Endothelial cell (in vitro differentiated cells): ENCODE measurements at regions not wholly inside any gene's neighbourhood (a gene's known extent, or its start where the extent isn't known, plus 50 kb on each side); places are given as distances from the start of the nearest gene placed in this dataset.

Experiments
- DNase-seq: peaks from one replicate; pipeline ENCODE4 v3.0.0; 2021; ENCODE audit warnings: low spot score
- H3K27ac Mint-ChIP-seq: one replicate; pipeline ENCODE4 v1.8.0; 2021; ENCODE audit warnings: mixed read lengths, inconsistent platforms; ENCODE audit not compliant: unreplicated experiment
- H3K27me3 Mint-ChIP-seq: one replicate; pipeline ENCODE4 v1.8.0; 2021; ENCODE audit warnings: mild to moderate bottlenecking, moderate library complexity, mixed read lengths, inconsistent platforms; ENCODE audit not compliant: unreplicated experiment
- H3K36me3 Mint-ChIP-seq: one replicate; pipeline ENCODE4 v1.8.0; 2021; ENCODE audit warnings: mild to moderate bottlenecking, low read depth, mixed read lengths, inconsistent platforms; ENCODE audit not compliant: unreplicated experiment
- H3K4me1 Mint-ChIP-seq: one replicate; pipeline ENCODE4 v1.8.0; 2021; ENCODE audit warnings: mild to moderate bottlenecking, mixed read lengths, inconsistent platforms; ENCODE audit not compliant: unreplicated experiment
- H3K4me3 Mint-ChIP-seq: one replicate; pipeline ENCODE4 v1.8.0; 2021; ENCODE audit warnings: mild to moderate bottlenecking, mixed read lengths, inconsistent platforms; ENCODE audit not compliant: unreplicated experiment
- H3K9me3 Mint-ChIP-seq: one replicate; pipeline ENCODE4 v1.8.0; 2021; ENCODE audit warnings: mixed read lengths, inconsistent platforms; ENCODE audit not compliant: unreplicated experiment
- TF ChIP-seq, protein P1 (sequence below): fragments of 200-600 bp; sonication (generic); IDR thresholded peaks from one replicate; pipeline ENCODE4 v1.5.0; 2021; ENCODE audit warnings: antibody characterized with exemption; ENCODE audit not compliant: unreplicated experiment

DNA sequence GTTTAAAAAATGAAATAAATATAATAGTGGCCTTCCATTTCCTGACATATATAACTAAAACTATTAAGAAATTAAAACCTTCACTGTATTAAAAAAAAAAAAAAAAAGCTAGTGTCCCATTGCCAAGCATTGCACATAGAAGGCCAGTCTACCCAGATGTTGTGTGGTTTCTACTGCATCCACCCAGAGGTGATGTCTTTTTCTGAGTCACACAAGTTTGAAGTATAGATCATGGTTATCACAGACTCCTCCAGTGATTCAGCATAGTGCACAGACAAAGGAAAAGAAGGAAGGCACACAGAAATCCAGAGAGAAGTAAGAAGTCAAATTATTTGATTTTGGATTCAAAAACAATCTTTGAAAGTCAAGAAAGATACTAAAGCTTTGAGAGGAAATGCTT, 429.0 kb downstream of the ETV1 start:
- no peak overlapping the region for H3K4me3 Mint-ChIP-seq
- TF ChIP-seq, protein P1, sequence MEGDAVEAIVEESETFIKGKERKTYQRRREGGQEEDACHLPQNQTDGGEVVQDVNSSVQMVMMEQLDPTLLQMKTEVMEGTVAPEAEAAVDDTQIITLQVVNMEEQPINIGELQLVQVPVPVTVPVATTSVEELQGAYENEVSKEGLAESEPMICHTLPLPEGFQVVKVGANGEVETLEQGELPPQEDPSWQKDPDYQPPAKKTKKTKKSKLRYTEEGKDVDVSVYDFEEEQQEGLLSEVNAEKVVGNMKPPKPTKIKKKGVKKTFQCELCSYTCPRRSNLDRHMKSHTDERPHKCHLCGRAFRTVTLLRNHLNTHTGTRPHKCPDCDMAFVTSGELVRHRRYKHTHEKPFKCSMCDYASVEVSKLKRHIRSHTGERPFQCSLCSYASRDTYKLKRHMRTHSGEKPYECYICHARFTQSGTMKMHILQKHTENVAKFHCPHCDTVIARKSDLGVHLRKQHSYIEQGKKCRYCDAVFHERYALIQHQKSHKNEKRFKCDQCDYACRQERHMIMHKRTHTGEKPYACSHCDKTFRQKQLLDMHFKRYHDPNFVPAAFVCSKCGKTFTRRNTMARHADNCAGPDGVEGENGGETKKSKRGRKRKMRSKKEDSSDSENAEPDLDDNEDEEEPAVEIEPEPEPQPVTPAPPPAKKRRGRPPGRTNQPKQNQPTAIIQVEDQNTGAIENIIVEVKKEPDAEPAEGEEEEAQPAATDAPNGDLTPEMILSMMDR = no peak
- no peaks in the 10 kb centered on the region for H3K36me3 Mint-ChIP-seq
- H3K27me3 Mint-ChIP-seq = no peaks in the 10 kb centered on the region
- DNase-seq = no peak
- no peak overlapping the region for H3K27ac Mint-ChIP-seq
- H3K9me3 Mint-ChIP-seq = no peaks in the 10 kb centered on the region
- H3K4me1 Mint-ChIP-seq = no peaks in the 10 kb centered on the region

DNA sequence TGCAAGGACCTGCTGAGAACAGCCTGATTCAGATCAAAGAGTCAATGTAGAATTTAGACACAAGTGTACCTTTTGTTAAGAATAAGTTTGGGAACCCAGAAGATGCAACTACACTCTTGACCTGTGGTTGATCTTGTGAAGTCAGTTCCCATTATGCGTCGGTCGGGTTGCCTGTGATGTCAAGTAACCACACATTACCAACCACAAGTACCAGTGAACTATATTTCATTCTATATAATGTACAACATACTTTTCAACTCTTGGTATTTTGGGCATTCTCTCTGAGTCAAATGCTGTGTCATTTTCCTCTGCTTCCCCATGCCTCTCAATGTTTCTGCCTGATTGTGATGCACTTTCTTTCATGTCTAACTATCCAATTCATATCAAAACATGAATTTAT, 426.2 kb downstream of the ETV1 start:
- DNase-seq = no peak
- Mint-ChIP-seq H3K27ac (no peak overlapping the region), H3K9me3 (no peaks in the 10 kb centered on the region), H3K27me3 (no peaks in the 10 kb centered on the region), H3K4me1 (no peaks in the 10 kb centered on the region), H3K4me3 (no peak overlapping the region), H3K36me3 (no peaks in the 10 kb centered on the region)
- TF ChIP-seq, protein P1 = no peak

DNA sequence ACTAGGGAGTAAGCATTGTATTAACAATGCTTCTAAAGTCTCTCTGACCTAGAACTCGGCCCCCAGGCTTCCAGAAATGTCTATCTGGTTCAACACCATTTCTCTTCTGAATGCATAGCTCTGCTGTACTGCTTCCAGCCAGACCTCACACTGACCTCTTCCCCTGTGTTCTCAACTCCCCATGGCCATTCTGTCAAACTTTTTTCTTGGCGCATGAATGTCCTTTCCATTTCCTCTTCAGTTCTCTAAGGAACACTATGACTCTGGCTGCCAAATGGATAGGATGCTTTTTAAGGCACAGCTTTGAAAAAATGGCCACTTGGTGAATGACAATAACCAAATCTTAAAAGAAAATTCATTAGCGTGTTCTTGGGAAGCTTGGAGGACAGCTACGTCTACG, 425.8 kb downstream of the ETV1 start:
- H3K27me3 Mint-ChIP-seq = no peaks in the 10 kb centered on the region
- DNase-seq = no peak
- no peaks in the 10 kb centered on the region for H3K9me3 Mint-ChIP-seq
- TF ChIP-seq, protein P1 = no peak
- H3K4me3 Mint-ChIP-seq = no peak overlapping the region
- no peak overlapping the region for H3K27ac Mint-ChIP-seq
- no peaks in the 10 kb centered on the region for H3K36me3 Mint-ChIP-seq
- H3K4me1 Mint-ChIP-seq = no peaks in the 10 kb centered on the region

- TF ChIP-seq, protein P1 = no peak
- Mint-ChIP-seq H3K27ac (no peak overlapping the region), H3K4me3 (no peak overlapping the region), H3K9me3 (no peaks in the 10 kb centered on the region), H3K4me1 (no peaks in the 10 kb centered on the region), H3K36me3 (no peaks in the 10 kb centered on the region), H3K27me3 (peaks cover 1% of the 10 kb centered on the region)
- no peak for DNase-seq
Measured at GRCh38 chr7:13577566-13578145, 411.8 kb downstream of the ETV1 start.

- Mint-ChIP-seq H3K4me3 (no peak overlapping the region), H3K4me1 (no peaks in the 10 kb centered on the region), H3K27me3 (peaks cover 1% of the 10 kb centered on the region), H3K36me3 (no peaks in the 10 kb centered on the region), H3K27ac (no peak overlapping the region), H3K9me3 (no peaks in the 10 kb centered on the region)
- DNase-seq = no peak
- TF ChIP-seq, protein P1 = no peak
Measured at GRCh38 chr7:13578294-13578693, 411.2 kb downstream of the ETV1 start.
